T-helper 1 cell (primary cell): ENCODE measurements at regions not wholly inside any gene's neighbourhood (a gene's known extent, or its start where the extent isn't known, plus 50 kb on each side); places are given as distances from the start of the nearest gene placed in this dataset.

ENCODE experiments used
- DNase-seq, 5 donors: peaks; one replicate each; pipeline ENCODE4 v3.0.0-alpha.2; 2012 to 2020

GRCh38 chr5:81855591-81855990 is 104.7 kb upstream of the SSBP2 start:
- DNase-seq: no peak

- DNase-seq: no peak
These were observed 104.0 kb upstream of the SSBP2 start for GRCh38 chr5:81854915-81855314.

- DNase-seq: no peak
These were observed 103.6 kb upstream of the SSBP2 start for GRCh38 chr5:81854485-81854884.

GRCh38 chr5:81853030-81853357 is 102.1 kb upstream of the SSBP2 start:
- no peak for DNase-seq

GRCh38 chr5:81852291-81853029 is 101.6 kb upstream of the SSBP2 start:
- DNase-seq: peak in 2 of 5 donors; percentile 7 to 18

- peak; percentile 75 to 93 (median 82) for DNase-seq
These were observed 100.7 kb upstream of the SSBP2 start for GRCh38 chr5:81851481-81852178.

- peak in 1 of 5 donors; percentile 4 for DNase-seq
These were observed 99.8 kb upstream of the SSBP2 start for GRCh38 chr5:81850501-81851357.

GRCh38 chr5:81849770-81850367 is 99.0 kb upstream of the SSBP2 start:
- no peak for DNase-seq

- no peak for DNase-seq
These were observed 97.5 kb upstream of the SSBP2 start for GRCh38 chr5:81848362-81848880.

GRCh38 chr5:81846301-81846700 is 95.4 kb upstream of the SSBP2 start:
- no peak for DNase-seq

GRCh38 chr5:81843845-81844244 is 92.9 kb upstream of the SSBP2 start:
- DNase-seq: no peak

GRCh38 chr5:81842795-81843398 is 92.0 kb upstream of the SSBP2 start:
- no peak for DNase-seq

- no peak for DNase-seq
These were observed 88.1 kb upstream of the SSBP2 start for GRCh38 chr5:81839034-81839433.

GRCh38 chr5:81838307-81838906 is 87.5 kb upstream of the SSBP2 start:
- DNase-seq: peak in 1 of 5 donors; percentile 17

- no peak for DNase-seq
These were observed 86.9 kb upstream of the SSBP2 start for GRCh38 chr5:81837667-81838306.

- DNase-seq: no peak
These were observed 85.0 kb upstream of the SSBP2 start for GRCh38 chr5:81835814-81836367.

- no peak for DNase-seq
These were observed 83.2 kb upstream of the SSBP2 start for GRCh38 chr5:81834021-81834660.

- no peak for DNase-seq
These were observed 79.7 kb upstream of the SSBP2 start for GRCh38 chr5:81830596-81830995.

GRCh38 chr5:81829242-81829641 is 78.3 kb upstream of the SSBP2 start:
- DNase-seq: no peak

GRCh38 chr5:81827500-81827899 is 76.6 kb upstream of the SSBP2 start:
- no peak for DNase-seq

GRCh38 chr5:81826128-81826527 is 75.2 kb upstream of the SSBP2 start:
- DNase-seq: no peak
